K562 (cell line): ENCODE measurements at regions not wholly inside any gene's neighbourhood (a gene's known extent, or its start where the extent isn't known, plus 50 kb on each side); places are given as distances from the start of the nearest gene placed in this dataset.

Source experiments
- ATAC-seq: fragments of 200-7000 bp; cut with Tn5 transposase; 3 replicates; pipeline ENCODE4 v1.9.1; 2020; ENCODE audit warnings: moderate library complexity
- BruUV-seq: library from RNA; stranded (reverse); fragments of 400-500 nt; replicated peaks from 2 replicates; lab custom pipeline; 2021; lab: Mats Ljungman, UMichigan
- CTCF ChIA-PET: fragments of 300-600 bp; formaldehyde crosslinking; extraction: SDS; loops from one replicate; lab custom pipeline; 2021; ENCODE audit warnings: low intra/inter-chr PET ratio; lab: Yijun Ruan, JAX
- POLR2A ChIA-PET: fragments of 300-600, 350-650 bp; sonication (Branson Sonifier 250); formaldehyde crosslinking; extraction: SDS; loops from one replicate; lab custom pipeline; 2021; ENCODE audit warnings: antibody characterized with exemption, inconsistent platforms; lab: Yijun Ruan, JAX
- DNase-seq, 4 experiments: peaks; one replicate each; pipeline versions ENCODE4 v3.0.0 to v3.0.0-alpha.2; 2011 to 2018; ENCODE audit warnings: low spot score in 3 of 4, mixed read lengths in 3 of 4; ENCODE audit errors: extremely low read depth in 1 of 4
- FAIRE-seq: peaks from 2 replicates; lab custom pipeline; 2011; peaks lifted over from hg19 to GRCh38; lab: Jason Lieb, UNC
- H2AFZ ChIP-seq: 2 replicates; pipeline ENCODE4 v1.6.0; 2011; ENCODE audit warnings: low read depth, low read length, control low read depth, inconsistent platforms
- H3K27ac ChIP-seq: fragments of 200-600 bp; 3 replicates; pipeline ENCODE4 v1.8.0; 2011; ENCODE audit warnings: low read depth, mild to moderate bottlenecking, control low read depth, inconsistent platforms, low read length, moderate library complexity, mixed read lengths; ENCODE audit errors: extremely low read depth
- H3K27me3 ChIP-seq, 2 experiments: fragments of 300-600 bp in 1 of 2; 2 replicates in 1 of 2; 3 replicates in 1 of 2; pipeline versions ENCODE4 v1.6.0 to v1.8.0; 2011; ENCODE audit warnings: inconsistent platforms in 2 of 2, low read length in 2 of 2, mild to moderate bottlenecking in 1 of 2, mixed read lengths in 1 of 2, moderate library complexity in 1 of 2; ENCODE audit not compliant: control insufficient read depth in 2 of 2, insufficient read depth in 2 of 2
- H3K36me3 ChIP-seq: fragments of 300-600 bp; 3 replicates; pipeline ENCODE4 v1.8.0; 2011; ENCODE audit warnings: mild to moderate bottlenecking, low read length, inconsistent platforms; ENCODE audit not compliant: control insufficient read depth, insufficient read depth
- H3K4me1 ChIP-seq, 2 experiments: fragments of 200-600 bp in 1 of 2; replicated peaks in 1 of 2; 2 replicates in 1 of 2; 3 replicates in 1 of 2; pipeline versions ENCODE4 v1.5.1 to v1.8.0; 2011; ENCODE audit warnings: inconsistent platforms in 2 of 2, low read length in 2 of 2, mild to moderate bottlenecking in 1 of 2, mixed read lengths in 1 of 2, moderate library complexity in 1 of 2; ENCODE audit not compliant: control insufficient read depth in 2 of 2, insufficient read depth in 2 of 2
- H3K4me2 ChIP-seq: 2 replicates; pipeline ENCODE4 v1.6.1; 2011; ENCODE audit warnings: low read length, control low read depth, inconsistent platforms, mixed read lengths; ENCODE audit not compliant: insufficient read depth
- H3K4me3 ChIP-seq: fragments of 200-600 bp; sonication (generic), shearing (Covaris generic); 2 replicates; pipeline ENCODE4 v1.5.1; 2016; ENCODE audit warnings: control low read depth, inconsistent platforms
- H3K79me2 ChIP-seq: fragments of 200-600 bp; 3 replicates; pipeline ENCODE4 v1.8.0; 2011; ENCODE audit warnings: low read length, inconsistent platforms; ENCODE audit not compliant: control insufficient read depth, insufficient read depth
- H3K9ac ChIP-seq, 2 experiments: 2 replicates each; pipeline versions ENCODE4 v1.6.0 to v1.6.1; 2011; ENCODE audit warnings: low read depth in 2 of 2, low read length in 2 of 2, control low read depth in 1 of 2, inconsistent platforms in 1 of 2, mild to moderate bottlenecking in 1 of 2, mixed read lengths in 1 of 2; ENCODE audit not compliant: insufficient read depth in 1 of 2
- H3K9me1 ChIP-seq: one replicate; pipeline ENCODE4 v1.6.0; 2011; ENCODE audit warnings: inconsistent platforms, mild to moderate bottlenecking, low read length, moderate library complexity; ENCODE audit not compliant: control insufficient read depth, insufficient read depth
- H3K9me3 ChIP-seq: replicated peaks from 2 replicates; pipeline ENCODE4 v1.5.1; 2011; ENCODE audit warnings: low read depth, low read length, inconsistent platforms; ENCODE audit not compliant: control insufficient read depth, insufficient read depth
- H4K20me1 ChIP-seq: replicated peaks from 2 replicates; pipeline ENCODE4 v1.6.1; 2011; ENCODE audit warnings: low read length, inconsistent platforms, mixed read lengths; ENCODE audit not compliant: control insufficient read depth, insufficient read depth
- BACH1 ChIP-seq: fragments of 200-800 bp; sonication (Bioruptor generic); IDR thresholded peaks from 2 replicates; pipeline ENCODE4 v1.6.1; 2016; ENCODE audit warnings: missing genetic modification characterization, missing compliant biosample characterization
- CHD2 ChIP-seq: IDR thresholded peaks from 2 replicates; pipeline ENCODE4 v1.6.1; 2011; ENCODE audit warnings: low read depth, low read length
- DMBX1 ChIP-seq: fragments of 250-450 bp; sonication (Bioruptor Pico); IDR thresholded peaks from 2 replicates; pipeline ENCODE4 v1.8.0; 2022; ENCODE audit warnings: inconsistent platforms, mild to moderate bottlenecking, moderate library complexity, borderline replicate concordance
- JUN ChIP-seq, 2 experiments: sonication (generic) in 1 of 2; formaldehyde crosslinking in 1 of 2; IDR thresholded peaks; 2 replicates each; pipeline versions ENCODE4 v1.6.1 to v1.8.0; 2012 to 2022; ENCODE audit warnings: borderline replicate concordance in 2 of 2, mild to moderate bottlenecking in 2 of 2, improper control_type of control experiment in 1 of 2, low read depth in 1 of 2, low read length in 1 of 2, missing genetic modification reagents in 1 of 2
- MCM5 ChIP-seq: fragments of 450-650 bp; IDR thresholded peaks from 2 replicates; pipeline ENCODE4 v1.6.1; 2016; ENCODE audit warnings: low read depth
- NBN ChIP-seq: fragments of 450-650 bp; IDR thresholded peaks from 2 replicates; pipeline ENCODE4 v1.6.1; 2016; ENCODE audit warnings: low read depth, mild to moderate bottlenecking
- NR3C1 ChIP-seq: sonication (generic); formaldehyde crosslinking; IDR thresholded peaks from 2 replicates; pipeline ENCODE4 v1.8.1; 2022; ENCODE audit warnings: missing genetic modification reagents
- PURB ChIP-seq: sonication (generic); formaldehyde crosslinking; IDR thresholded peaks from 2 replicates; pipeline ENCODE4 v1.9.0; 2021; ENCODE audit warnings: low read depth, mild to moderate bottlenecking, missing genetic modification reagents
- SMARCA4 ChIP-seq: fragments of 450-650 bp; IDR thresholded peaks from 2 replicates; pipeline ENCODE4 v1.6.1; 2016
- ZC3H4 ChIP-seq: sonication (generic); formaldehyde crosslinking; IDR thresholded peaks from 2 replicates; pipeline ENCODE4 v1.9.0; 2021; ENCODE audit warnings: missing genetic modification reagents, borderline replicate concordance
- ZNF124 ChIP-seq: sonication (generic); formaldehyde crosslinking; IDR thresholded peaks from 2 replicates; pipeline ENCODE4 v1.8.1; 2022; ENCODE audit warnings: missing genetic modification reagents
- ZNF174 ChIP-seq: fragments of 250-450 bp; sonication (Bioruptor Pico); IDR thresholded peaks from 2 replicates; pipeline ENCODE4 v1.4.0; 2020; ENCODE audit warnings: mild to moderate bottlenecking
- WGBS: fragments of 100-300 bp; shearing (Covaris generic); methylation state at CpG from one replicate; pipeline ENCODE4 v1.1.6; 2016; ENCODE audit warnings: low coverage, mixed read lengths; ENCODE audit not compliant: insufficient coverage; ENCODE audit errors: missing lambda C conversion rate; 5-methylcytosine and 5-hydroxymethylcytosine counted together
- in situ Hi-C: fragments of 300-500 bp; cut with MboI; formaldehyde crosslinking; loops from 4 replicates; pipeline ENCODE4 v1.15.0; 2018; ENCODE audit warnings: inconsistent platforms, mixed read lengths
- intact Hi-C: fragments of 100-400 bp; cut with micrococcal nuclease; formaldehyde crosslinking; loops from 2 replicates; pipeline ENCODE4 v1.14.2; 2022
- TF ChIP-seq, protein P1 (sequence below): sonication (generic); formaldehyde crosslinking; IDR thresholded peaks from 2 replicates; pipeline ENCODE4 v1.4.0; 2020; ENCODE audit warnings: mild to moderate bottlenecking, missing genetic modification reagents
- TF ChIP-seq, protein P2 (sequence below): sonication (generic); formaldehyde crosslinking; IDR thresholded peaks from 2 replicates; pipeline ENCODE4 v1.8.0; 2022; ENCODE audit warnings: mild to moderate bottlenecking, missing genetic modification reagents

DNA sequence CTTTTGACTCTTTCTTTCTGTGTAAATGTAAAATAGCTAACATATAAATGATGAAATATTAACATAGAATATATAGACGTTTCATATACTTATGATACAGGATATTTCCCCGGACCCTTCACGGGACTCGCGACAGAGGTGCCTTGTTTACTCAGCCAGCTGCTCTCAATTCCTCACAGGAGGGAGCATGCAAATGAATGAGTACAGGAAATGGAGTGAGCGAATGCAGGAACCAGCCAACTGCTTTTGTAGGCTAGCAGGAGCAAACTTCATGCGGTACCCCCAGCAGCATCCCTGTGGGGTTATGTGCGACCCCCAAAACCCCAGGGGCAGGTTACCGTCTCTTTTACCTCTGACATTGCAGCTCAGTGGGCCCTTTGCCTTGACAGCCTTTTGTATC, 110.3 kb upstream of the PDHA2 start:
- FAIRE-seq (no peak), ATAC-seq (no peak), DNase-seq (no peak)
- ChIA-PET POLR2A (no interaction called here), CTCF (no interaction called here)
- H3K9ac ChIP-seq: no peak overlapping the region
- BruUV-seq: no TSS peak
- H4K20me1 ChIP-seq: no peaks in the 10 kb centered on the region
- H3K9me1 ChIP-seq: no peaks in the 10 kb centered on the region
- in situ Hi-C loops (no loop called here), intact Hi-C loops (no loop called here)
- 3% methylated on average over 9 of the region's 9 CpGs for WGBS
- no peaks in the 10 kb centered on the region for H3K9me3 ChIP-seq
- H3K4me2 ChIP-seq: no peak overlapping the region
- no peak for TF ChIP-seq NBN
- no peak for TF ChIP-seq ZNF174 (CRISPR knock-in tag)
- TF ChIP-seq BACH1: no peak
- no peak for TF ChIP-seq DMBX1
- no peak for TF ChIP-seq PURB (CRISPR knock-in tag)
- TF ChIP-seq, protein P1, sequence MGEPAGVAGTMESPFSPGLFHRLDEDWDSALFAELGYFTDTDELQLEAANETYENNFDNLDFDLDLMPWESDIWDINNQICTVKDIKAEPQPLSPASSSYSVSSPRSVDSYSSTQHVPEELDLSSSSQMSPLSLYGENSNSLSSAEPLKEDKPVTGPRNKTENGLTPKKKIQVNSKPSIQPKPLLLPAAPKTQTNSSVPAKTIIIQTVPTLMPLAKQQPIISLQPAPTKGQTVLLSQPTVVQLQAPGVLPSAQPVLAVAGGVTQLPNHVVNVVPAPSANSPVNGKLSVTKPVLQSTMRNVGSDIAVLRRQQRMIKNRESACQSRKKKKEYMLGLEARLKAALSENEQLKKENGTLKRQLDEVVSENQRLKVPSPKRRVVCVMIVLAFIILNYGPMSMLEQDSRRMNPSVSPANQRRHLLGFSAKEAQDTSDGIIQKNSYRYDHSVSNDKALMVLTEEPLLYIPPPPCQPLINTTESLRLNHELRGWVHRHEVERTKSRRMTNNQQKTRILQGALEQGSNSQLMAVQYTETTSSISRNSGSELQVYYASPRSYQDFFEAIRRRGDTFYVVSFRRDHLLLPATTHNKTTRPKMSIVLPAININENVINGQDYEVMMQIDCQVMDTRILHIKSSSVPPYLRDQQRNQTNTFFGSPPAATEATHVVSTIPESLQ (CRISPR knock-in tag): no peak
- TF ChIP-seq, protein P2, sequence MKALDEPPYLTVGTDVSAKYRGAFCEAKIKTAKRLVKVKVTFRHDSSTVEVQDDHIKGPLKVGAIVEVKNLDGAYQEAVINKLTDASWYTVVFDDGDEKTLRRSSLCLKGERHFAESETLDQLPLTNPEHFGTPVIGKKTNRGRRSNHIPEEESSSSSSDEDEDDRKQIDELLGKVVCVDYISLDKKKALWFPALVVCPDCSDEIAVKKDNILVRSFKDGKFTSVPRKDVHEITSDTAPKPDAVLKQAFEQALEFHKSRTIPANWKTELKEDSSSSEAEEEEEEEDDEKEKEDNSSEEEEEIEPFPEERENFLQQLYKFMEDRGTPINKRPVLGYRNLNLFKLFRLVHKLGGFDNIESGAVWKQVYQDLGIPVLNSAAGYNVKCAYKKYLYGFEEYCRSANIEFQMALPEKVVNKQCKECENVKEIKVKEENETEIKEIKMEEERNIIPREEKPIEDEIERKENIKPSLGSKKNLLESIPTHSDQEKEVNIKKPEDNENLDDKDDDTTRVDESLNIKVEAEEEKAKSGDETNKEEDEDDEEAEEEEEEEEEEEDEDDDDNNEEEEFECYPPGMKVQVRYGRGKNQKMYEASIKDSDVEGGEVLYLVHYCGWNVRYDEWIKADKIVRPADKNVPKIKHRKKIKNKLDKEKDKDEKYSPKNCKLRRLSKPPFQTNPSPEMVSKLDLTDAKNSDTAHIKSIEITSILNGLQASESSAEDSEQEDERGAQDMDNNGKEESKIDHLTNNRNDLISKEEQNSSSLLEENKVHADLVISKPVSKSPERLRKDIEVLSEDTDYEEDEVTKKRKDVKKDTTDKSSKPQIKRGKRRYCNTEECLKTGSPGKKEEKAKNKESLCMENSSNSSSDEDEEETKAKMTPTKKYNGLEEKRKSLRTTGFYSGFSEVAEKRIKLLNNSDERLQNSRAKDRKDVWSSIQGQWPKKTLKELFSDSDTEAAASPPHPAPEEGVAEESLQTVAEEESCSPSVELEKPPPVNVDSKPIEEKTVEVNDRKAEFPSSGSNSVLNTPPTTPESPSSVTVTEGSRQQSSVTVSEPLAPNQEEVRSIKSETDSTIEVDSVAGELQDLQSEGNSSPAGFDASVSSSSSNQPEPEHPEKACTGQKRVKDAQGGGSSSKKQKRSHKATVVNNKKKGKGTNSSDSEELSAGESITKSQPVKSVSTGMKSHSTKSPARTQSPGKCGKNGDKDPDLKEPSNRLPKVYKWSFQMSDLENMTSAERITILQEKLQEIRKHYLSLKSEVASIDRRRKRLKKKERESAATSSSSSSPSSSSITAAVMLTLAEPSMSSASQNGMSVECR (CRISPR knock-in tag): no peak
- no peak for TF ChIP-seq CHD2
- no peak for TF ChIP-seq NR3C1 (CRISPR knock-in tag)
- TF ChIP-seq JUN (IDR thresholded peaks at IDR 0.05; ENCODE audit: borderline replicate concordance, low read depth, low read length): no peak
- no peak for TF ChIP-seq JUN (CRISPR knock-in tag; IDR thresholded peaks at IDR 0.05; ENCODE audit: borderline replicate concordance)
- no peak for TF ChIP-seq ZC3H4 (CRISPR knock-in tag)
- TF ChIP-seq SMARCA4: no peak
- TF ChIP-seq ZNF124: no peak
- no peak for TF ChIP-seq MCM5
- no peak overlapping the region for H3K4me3 ChIP-seq
- H3K36me3 ChIP-seq: no peaks in the 10 kb centered on the region
- no peaks in the 10 kb centered on the region for H3K79me2 ChIP-seq
- no peak overlapping the region for H2AFZ ChIP-seq
- H3K4me1 ChIP-seq: no peaks in the 10 kb centered on the region
- H3K27me3 ChIP-seq: no peaks in the 10 kb centered on the region
- no peak overlapping the region for H3K27ac ChIP-seq
